ENCODE measurements at regions not wholly inside any gene's neighbourhood (a gene's known extent, or its start where the extent isn't known, plus 50 kb on each side); places are given as distances from the start of the nearest gene placed in this dataset.
"Not testable (repeated sequence)": the region's sequence is repeated elsewhere in the genome, so short reads cannot be mapped to it uniquely, and the experiment has no call there.

GRCh38 chr2:52269696-52270485 is 1238.0 kb upstream of the NRXN1 start:
- Histone ChIP-seq H3K4me3 (ENCODE audit: insufficient read depth, low read depth, low read length, poor library complexity, severe bottlenecking) (no peak overlapping the region), H3K36me3 (ENCODE audit: control insufficient read depth, insufficient read depth, low read length) (no peaks in the 10 kb centered on the region), H3K27ac (ENCODE audit: insufficient read depth, low read length, poor library complexity, severe bottlenecking) (no peak overlapping the region), H3K4me1 (ENCODE audit: control insufficient read depth, insufficient read depth, low read length, poor library complexity, severe bottlenecking) (no peaks in the 10 kb centered on the region), H3K27me3 (replicated peaks; ENCODE audit: control insufficient read depth, insufficient read depth, low read length, poor library complexity, severe bottlenecking) (no peaks in the 10 kb centered on the region), H3K9me3 (ENCODE audit: control insufficient read depth, low read length) (no peaks in the 10 kb centered on the region)
- DNase-seq = no peak

- no peak overlapping the region for H3K4me3 ChIP-seq (ENCODE audit: insufficient read depth, low read depth, low read length, poor library complexity, severe bottlenecking)
- no peaks in the 10 kb centered on the region for H3K9me3 ChIP-seq (ENCODE audit: control insufficient read depth, low read length)
- H3K4me1 ChIP-seq (ENCODE audit: control insufficient read depth, insufficient read depth, low read length, poor library complexity, severe bottlenecking) = no peaks in the 10 kb centered on the region
- no peaks in the 10 kb centered on the region for H3K27me3 ChIP-seq (replicated peaks; ENCODE audit: control insufficient read depth, insufficient read depth, low read length, poor library complexity, severe bottlenecking)
- no peak overlapping the region for H3K27ac ChIP-seq (ENCODE audit: insufficient read depth, low read length, poor library complexity, severe bottlenecking)
- DNase-seq = no peak
- no peaks in the 10 kb centered on the region for H3K36me3 ChIP-seq (ENCODE audit: control insufficient read depth, insufficient read depth, low read length)
These were observed 1233.0 kb upstream of the NRXN1 start for GRCh38 chr2:52264911-52265310.

GRCh38 chr2:52264488-52264887 is 1232.6 kb upstream of the NRXN1 start:
- no peak overlapping the region for H3K27ac ChIP-seq (ENCODE audit: insufficient read depth, low read length, poor library complexity, severe bottlenecking)
- no peaks in the 10 kb centered on the region for H3K36me3 ChIP-seq (ENCODE audit: control insufficient read depth, insufficient read depth, low read length)
- no peaks in the 10 kb centered on the region for H3K4me1 ChIP-seq (ENCODE audit: control insufficient read depth, insufficient read depth, low read length, poor library complexity, severe bottlenecking)
- no peak for DNase-seq
- H3K4me3 ChIP-seq (ENCODE audit: insufficient read depth, low read depth, low read length, poor library complexity, severe bottlenecking) = no peak overlapping the region
- H3K9me3 ChIP-seq (ENCODE audit: control insufficient read depth, low read length) = no peaks in the 10 kb centered on the region
- no peaks in the 10 kb centered on the region for H3K27me3 ChIP-seq (replicated peaks; ENCODE audit: control insufficient read depth, insufficient read depth, low read length, poor library complexity, severe bottlenecking)

GRCh38 chr2:52260904-52261303 is 1229.0 kb upstream of the NRXN1 start:
- no peaks in the 10 kb centered on the region for H3K36me3 ChIP-seq (ENCODE audit: control insufficient read depth, insufficient read depth, low read length)
- no peak for DNase-seq
- no peaks in the 10 kb centered on the region for H3K4me1 ChIP-seq (ENCODE audit: control insufficient read depth, insufficient read depth, low read length, poor library complexity, severe bottlenecking)

GRCh38 chr2:52258967-52259366 is 1227.0 kb upstream of the NRXN1 start:
- not testable (repeated sequence) for H3K4me1 ChIP-seq (ENCODE audit: control insufficient read depth, insufficient read depth, low read length, poor library complexity, severe bottlenecking); H3K36me3 ChIP-seq (ENCODE audit: control insufficient read depth, insufficient read depth, low read length); H3K27me3 ChIP-seq (replicated peaks; ENCODE audit: control insufficient read depth, insufficient read depth, low read length, poor library complexity, severe bottlenecking); H3K4me3 ChIP-seq (ENCODE audit: insufficient read depth, low read depth, low read length, poor library complexity, severe bottlenecking); H3K9me3 ChIP-seq (ENCODE audit: control insufficient read depth, low read length); DNase-seq; H3K27ac ChIP-seq (ENCODE audit: insufficient read depth, low read length, poor library complexity, severe bottlenecking)

More at GRCh38 chr2:52260904-52261303, 1229.0 kb upstream of the NRXN1 start:
- H3K4me3 ChIP-seq (ENCODE audit: insufficient read depth, low read depth, low read length, poor library complexity, severe bottlenecking) = no peak overlapping the region
- H3K27me3 ChIP-seq (replicated peaks; ENCODE audit: control insufficient read depth, insufficient read depth, low read length, poor library complexity, severe bottlenecking) = no peaks in the 10 kb centered on the region
- H3K9me3 ChIP-seq (ENCODE audit: control insufficient read depth, low read length) = no peaks in the 10 kb centered on the region
- H3K27ac ChIP-seq (ENCODE audit: insufficient read depth, low read length, poor library complexity, severe bottlenecking) = no peak overlapping the region

GRCh38 chr2:52258038-52258437 is 1226.1 kb upstream of the NRXN1 start:
- DNase-seq = no peak
- no peak overlapping the region for H3K27ac ChIP-seq (ENCODE audit: insufficient read depth, low read length, poor library complexity, severe bottlenecking)
- no peak overlapping the region for H3K4me3 ChIP-seq (ENCODE audit: insufficient read depth, low read depth, low read length, poor library complexity, severe bottlenecking)
- H3K4me1 ChIP-seq (ENCODE audit: control insufficient read depth, insufficient read depth, low read length, poor library complexity, severe bottlenecking) = no peaks in the 10 kb centered on the region
- H3K9me3 ChIP-seq (ENCODE audit: control insufficient read depth, low read length) = no peaks in the 10 kb centered on the region
- no peaks in the 10 kb centered on the region for H3K27me3 ChIP-seq (replicated peaks; ENCODE audit: control insufficient read depth, insufficient read depth, low read length, poor library complexity, severe bottlenecking)
- no peaks in the 10 kb centered on the region for H3K36me3 ChIP-seq (ENCODE audit: control insufficient read depth, insufficient read depth, low read length)

- H3K36me3 ChIP-seq (ENCODE audit: control insufficient read depth, insufficient read depth, low read length) = no peaks in the 10 kb centered on the region
- no peaks in the 10 kb centered on the region for H3K4me1 ChIP-seq (ENCODE audit: control insufficient read depth, insufficient read depth, low read length, poor library complexity, severe bottlenecking)
- H3K9me3 ChIP-seq (ENCODE audit: control insufficient read depth, low read length) = no peaks in the 10 kb centered on the region
- DNase-seq = no peak
- H3K27me3 ChIP-seq (replicated peaks; ENCODE audit: control insufficient read depth, insufficient read depth, low read length, poor library complexity, severe bottlenecking) = no peaks in the 10 kb centered on the region
- H3K4me3 ChIP-seq (ENCODE audit: insufficient read depth, low read depth, low read length, poor library complexity, severe bottlenecking) = no peak overlapping the region
- H3K27ac ChIP-seq (ENCODE audit: insufficient read depth, low read length, poor library complexity, severe bottlenecking) = no peak overlapping the region
These were observed 1221.6 kb upstream of the NRXN1 start for GRCh38 chr2:52253416-52253980.

- no peaks in the 10 kb centered on the region for H3K4me1 ChIP-seq (ENCODE audit: control insufficient read depth, insufficient read depth, low read length, poor library complexity, severe bottlenecking)
- no peak overlapping the region for H3K27ac ChIP-seq (ENCODE audit: insufficient read depth, low read length, poor library complexity, severe bottlenecking)
- H3K4me3 ChIP-seq (ENCODE audit: insufficient read depth, low read depth, low read length, poor library complexity, severe bottlenecking) = no peak overlapping the region
- H3K36me3 ChIP-seq (ENCODE audit: control insufficient read depth, insufficient read depth, low read length) = no peaks in the 10 kb centered on the region
- H3K9me3 ChIP-seq (ENCODE audit: control insufficient read depth, low read length) = no peaks in the 10 kb centered on the region
- H3K27me3 ChIP-seq (replicated peaks; ENCODE audit: control insufficient read depth, insufficient read depth, low read length, poor library complexity, severe bottlenecking) = no peaks in the 10 kb centered on the region
- no peak for DNase-seq
These were observed 1206.8 kb upstream of the NRXN1 start for GRCh38 chr2:52238782-52239181.

- H3K27me3 ChIP-seq (replicated peaks; ENCODE audit: control insufficient read depth, insufficient read depth, low read length, poor library complexity, severe bottlenecking) = no peaks in the 10 kb centered on the region
- H3K36me3 ChIP-seq (ENCODE audit: control insufficient read depth, insufficient read depth, low read length) = no peaks in the 10 kb centered on the region
- DNase-seq = no peak
- no peaks in the 10 kb centered on the region for H3K9me3 ChIP-seq (ENCODE audit: control insufficient read depth, low read length)
- no peak overlapping the region for H3K27ac ChIP-seq (ENCODE audit: insufficient read depth, low read length, poor library complexity, severe bottlenecking)
- H3K4me1 ChIP-seq (ENCODE audit: control insufficient read depth, insufficient read depth, low read length, poor library complexity, severe bottlenecking) = no peaks in the 10 kb centered on the region
- H3K4me3 ChIP-seq (ENCODE audit: insufficient read depth, low read depth, low read length, poor library complexity, severe bottlenecking) = no peak overlapping the region
These were observed 1190.2 kb upstream of the NRXN1 start for GRCh38 chr2:52222128-52222527.

- Histone ChIP-seq H3K4me3 (ENCODE audit: insufficient read depth, low read depth, low read length, poor library complexity, severe bottlenecking) (no peak overlapping the region), H3K27ac (ENCODE audit: insufficient read depth, low read length, poor library complexity, severe bottlenecking) (no peak overlapping the region), H3K27me3 (replicated peaks; ENCODE audit: control insufficient read depth, insufficient read depth, low read length, poor library complexity, severe bottlenecking) (no peaks in the 10 kb centered on the region), H3K9me3 (ENCODE audit: control insufficient read depth, low read length) (no peaks in the 10 kb centered on the region), H3K4me1 (ENCODE audit: control insufficient read depth, insufficient read depth, low read length, poor library complexity, severe bottlenecking) (no peaks in the 10 kb centered on the region), H3K36me3 (ENCODE audit: control insufficient read depth, insufficient read depth, low read length) (no peaks in the 10 kb centered on the region)
- DNase-seq = no peak
These were observed 1188.5 kb upstream of the NRXN1 start for GRCh38 chr2:52220393-52220792.

Data from effector memory CD4-positive, alpha-beta T cell (primary cell).